Embryonic facial prominence (tissue), 1 donor: ENCODE measurements at regions not wholly inside any gene's neighbourhood (a gene's known extent, or its start where the extent isn't known, plus 50 kb on each side); places are given as distances from the start of the nearest gene placed in this dataset.

Experiments
- DNase-seq: peaks from one replicate; pipeline ENCODE4 v3.0.0-alpha.2; 2016; ENCODE audit errors: extremely low spot score

DNA sequence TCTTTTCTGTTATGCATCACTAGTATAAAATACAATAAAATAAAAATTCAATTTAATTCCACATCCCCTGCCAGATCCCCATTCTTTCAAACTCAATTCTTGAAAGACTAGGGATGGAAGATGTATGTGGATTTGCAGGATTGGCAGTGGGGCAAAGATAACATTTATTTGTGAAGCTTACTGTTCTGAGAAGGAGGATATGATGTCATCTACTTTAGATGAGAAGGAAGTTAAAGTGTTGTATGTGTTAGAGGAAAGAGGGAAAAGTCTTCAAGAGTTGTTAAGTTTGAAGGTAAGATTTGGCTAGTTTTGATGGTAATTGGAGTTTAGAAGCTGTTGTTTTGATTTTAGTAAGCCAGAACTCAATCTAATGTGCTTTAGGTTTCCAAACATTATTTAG is 845.1 kb upstream of the NR2F2 start:
- no peak for DNase-seq

DNA sequence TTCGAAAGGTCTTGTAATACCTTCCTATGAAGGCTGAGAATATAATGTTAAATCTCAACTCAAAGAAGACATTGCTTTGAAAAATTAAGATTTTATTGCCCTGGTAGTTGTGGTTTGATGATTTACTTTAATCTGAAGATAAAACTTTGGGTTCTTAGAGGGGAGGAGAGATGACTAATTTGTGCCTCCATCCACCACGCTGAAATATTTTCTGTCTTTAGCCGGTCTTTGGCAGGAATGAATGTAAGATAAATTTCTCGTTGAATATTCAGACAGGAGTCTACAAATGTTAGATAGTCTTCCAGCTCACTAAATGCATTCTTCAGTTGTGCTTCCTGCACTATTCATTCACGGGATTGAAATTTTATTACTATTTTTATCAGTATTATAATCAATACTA is 844.3 kb upstream of the NR2F2 start:
- DNase-seq: no peak

DNA sequence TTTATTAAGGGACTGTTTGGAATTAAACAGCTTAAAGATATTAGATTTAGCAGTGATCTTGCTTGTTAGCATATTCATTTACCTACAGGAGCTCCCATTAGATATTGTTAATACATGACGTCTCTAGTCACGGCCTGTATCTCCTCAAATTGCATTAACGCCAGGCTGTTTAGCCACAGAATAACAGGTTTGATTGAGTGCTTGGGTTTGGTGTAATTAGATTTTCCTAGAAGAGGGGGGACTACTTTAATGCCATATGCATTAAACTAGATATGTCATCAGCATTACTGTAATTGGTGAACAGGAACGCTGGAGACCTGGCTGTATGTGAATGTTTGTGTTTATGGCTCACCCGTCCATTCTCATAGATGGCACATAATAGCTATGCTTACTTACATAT is 841.4 kb upstream of the NR2F2 start:
- no peak for DNase-seq

DNA sequence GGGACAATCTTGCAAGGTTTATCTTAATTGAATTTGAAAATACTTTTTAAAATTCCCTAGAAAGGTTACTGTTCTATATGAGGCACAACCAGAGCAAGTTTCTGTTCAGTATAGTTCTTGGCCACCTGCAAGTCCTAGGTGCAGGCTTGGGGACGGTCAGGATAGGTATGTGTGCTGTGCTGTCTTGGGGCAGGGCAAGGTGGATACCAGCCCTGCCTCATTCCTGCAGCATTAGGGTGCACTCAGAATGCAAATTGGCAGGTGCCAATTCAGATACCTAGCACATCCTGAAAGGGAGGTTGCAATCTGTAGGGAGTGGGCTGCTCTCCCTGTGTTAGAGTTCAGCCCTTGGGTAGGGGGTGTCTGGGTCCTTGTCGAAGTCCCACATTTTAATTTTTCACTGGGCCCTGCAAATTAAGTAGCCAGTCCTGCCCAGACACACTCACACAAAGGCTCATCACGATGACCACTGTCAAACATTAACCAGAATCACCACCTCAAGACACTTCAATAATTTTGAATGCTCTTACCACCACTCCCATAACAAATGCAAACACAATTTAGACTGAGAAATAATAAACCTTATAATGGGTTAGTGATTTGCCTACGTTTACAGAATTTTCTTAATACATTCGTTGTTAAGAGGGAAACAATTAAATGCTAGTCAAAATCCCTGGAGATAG is 838.0 kb upstream of the NR2F2 start:
- DNase-seq: no peak

DNA sequence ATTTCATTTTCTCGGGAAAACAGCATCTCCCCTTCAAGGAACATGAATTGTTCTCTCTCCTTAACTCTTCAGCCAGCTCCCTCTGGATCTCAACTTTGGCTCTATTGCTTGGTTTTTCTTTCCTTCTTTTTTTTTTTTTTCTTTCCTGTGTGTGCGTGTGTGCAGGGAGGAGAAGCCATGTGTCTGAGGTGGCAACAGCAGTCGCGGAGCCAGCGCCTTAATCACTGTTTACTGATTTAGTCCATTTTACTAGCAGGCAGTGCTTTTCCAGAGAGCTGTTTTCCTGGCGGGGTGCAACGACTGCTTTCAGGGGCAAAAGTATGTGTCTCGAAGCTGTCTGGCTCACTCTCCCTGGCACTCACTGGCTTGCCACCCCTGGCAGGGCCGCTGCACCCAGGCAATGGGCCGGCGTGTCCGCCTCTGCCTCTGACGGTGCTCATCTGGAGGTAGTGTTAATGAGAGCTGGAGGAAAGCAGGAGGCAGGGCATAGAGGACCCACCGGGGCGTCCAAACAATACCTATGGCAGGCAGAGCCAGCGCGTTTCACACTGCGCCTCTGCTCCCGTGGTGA is 835.4 kb upstream of the NR2F2 start:
- no peak for DNase-seq

DNA sequence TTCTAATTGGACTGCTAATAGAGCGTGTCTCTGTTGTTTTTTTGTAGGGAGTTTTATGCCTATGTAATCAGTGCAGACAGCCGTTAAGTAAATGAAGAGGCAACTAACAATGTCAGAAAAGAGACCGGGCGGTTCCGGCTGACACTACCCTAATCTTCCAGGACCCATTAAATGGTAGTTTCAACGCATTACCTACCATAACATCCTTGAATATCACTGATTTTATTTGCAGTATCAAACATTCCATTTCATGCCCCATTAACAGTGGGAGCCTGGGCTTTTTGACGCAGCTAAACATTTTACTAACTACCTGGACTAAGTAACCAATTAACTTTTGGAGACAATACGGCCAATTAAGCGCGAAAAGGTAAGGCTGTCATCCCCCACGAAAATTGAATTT is 832.9 kb upstream of the NR2F2 start:
- DNase-seq: no peak

DNA sequence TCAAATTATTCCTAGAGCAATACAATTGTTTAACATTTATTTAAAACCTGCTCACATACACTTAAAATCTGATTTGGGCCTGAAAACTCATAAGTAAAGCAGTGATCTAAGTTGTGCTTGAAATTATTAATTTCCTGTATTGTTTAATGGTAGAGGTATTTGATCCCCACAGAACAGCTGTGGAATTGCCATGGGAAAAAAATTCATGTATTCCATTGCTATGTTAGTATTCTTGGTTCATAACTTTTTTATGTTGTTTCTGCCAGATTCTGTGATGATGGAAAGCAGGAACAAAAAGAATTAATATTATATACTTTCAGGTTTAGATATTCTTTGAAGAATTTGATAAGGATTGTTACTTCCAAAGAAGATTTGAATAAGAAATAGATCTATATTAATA is 831.5 kb upstream of the NR2F2 start:
- DNase-seq: no peak

DNA sequence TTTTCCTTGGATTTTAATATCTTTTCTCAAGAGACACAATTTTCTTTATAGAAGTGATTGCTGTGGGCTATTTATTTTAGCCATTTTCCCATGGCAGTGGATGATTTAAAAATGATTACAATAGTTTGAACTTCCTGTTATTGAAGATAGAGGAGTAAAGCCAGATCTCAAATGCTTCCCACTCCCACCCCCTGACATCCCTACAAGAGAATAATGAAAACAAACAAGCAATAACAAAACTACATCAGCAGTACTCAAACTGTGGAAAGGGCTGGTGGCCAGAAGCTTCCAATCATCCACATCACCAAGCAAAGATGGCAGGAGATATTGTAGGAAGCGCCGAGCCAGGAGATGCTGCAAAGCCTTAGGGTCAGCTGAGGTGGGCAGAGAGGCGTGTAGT is 831.1 kb upstream of the NR2F2 start:
- no peak for DNase-seq

DNA sequence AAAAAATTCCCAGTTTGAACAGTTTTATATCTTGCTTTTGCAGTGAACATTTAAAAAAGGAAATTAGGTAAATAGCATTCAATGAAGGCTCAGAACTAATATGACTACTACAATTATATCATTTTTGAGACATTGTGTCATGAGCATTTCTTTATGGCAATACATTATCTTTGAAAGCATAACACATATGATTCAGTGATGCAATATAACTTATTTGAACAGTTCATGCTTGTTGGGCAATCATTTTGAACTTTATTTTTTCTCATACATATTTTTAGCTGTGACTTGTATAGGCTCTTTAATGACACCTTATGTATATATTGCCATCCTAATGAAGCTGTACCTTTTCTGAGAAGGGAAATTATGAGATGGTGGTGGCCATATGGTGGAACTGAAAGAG is 828.6 kb upstream of the NR2F2 start:
- DNase-seq: no peak

DNA sequence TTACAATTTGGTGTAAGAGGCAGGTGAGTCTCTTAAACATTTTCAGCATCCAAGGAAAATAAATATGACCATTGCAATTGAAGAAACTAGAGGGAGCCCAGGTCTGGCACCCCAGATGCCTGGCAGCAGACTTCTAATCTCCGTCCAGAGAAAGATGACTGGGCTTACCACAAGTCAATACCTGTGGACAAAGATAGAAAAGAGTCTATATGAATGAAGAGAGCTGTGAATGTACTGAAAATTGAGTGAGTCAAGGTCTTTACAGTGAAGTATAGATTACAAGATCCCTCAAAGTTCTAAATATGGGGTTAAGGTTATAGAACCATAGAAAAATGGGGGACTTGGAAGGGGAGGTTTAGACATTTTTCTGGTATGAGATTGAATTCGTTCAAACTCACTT is 827.4 kb upstream of the NR2F2 start:
- no peak for DNase-seq

DNA sequence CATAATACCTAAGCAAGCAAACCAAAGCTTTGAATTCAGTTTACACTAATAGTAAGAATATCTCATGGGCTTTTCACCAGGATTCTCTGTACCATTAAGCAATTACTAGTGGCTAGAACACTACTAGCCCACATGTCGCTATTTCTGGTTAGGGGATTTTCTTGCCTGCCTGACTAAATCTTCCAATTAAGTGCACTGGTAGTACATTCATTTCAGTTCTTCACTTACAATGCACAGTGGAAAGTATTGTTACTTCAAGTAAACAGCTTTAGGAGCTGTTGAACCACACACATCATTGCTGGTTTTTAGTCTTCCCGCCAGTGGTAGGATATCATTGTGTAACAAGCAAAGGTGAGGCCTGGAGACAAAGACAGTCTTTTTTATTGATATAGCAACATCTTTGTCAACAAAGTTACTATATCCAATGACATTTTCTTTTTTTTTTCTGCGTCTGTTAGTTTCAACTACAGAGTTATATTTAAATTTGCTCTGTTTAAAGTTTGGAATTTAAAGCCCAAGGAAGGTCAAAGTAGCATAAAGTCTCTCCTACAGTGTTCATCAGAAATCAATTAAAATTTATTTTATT is 826.8 kb upstream of the NR2F2 start:
- no peak for DNase-seq

DNA sequence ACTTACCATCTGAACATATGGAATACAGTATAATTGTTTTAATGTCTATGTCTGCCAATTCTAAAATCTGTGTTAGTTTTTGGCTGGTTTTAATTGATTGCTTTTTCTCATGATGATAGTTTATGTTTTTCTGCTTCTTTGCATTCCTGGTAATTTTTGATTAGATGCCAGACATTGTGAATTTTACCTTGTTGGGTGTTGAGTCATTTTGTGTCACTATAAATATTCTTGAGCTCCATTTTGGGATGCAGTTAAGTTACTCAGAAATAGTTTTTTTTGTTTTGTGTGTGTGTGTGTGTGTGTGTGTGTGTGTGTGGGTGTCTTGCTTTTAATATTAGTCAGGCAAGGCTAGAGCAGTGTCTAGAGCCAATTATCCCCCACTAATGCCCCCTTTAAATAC is 818.8 kb upstream of the NR2F2 start:
- DNase-seq: no peak

DNA sequence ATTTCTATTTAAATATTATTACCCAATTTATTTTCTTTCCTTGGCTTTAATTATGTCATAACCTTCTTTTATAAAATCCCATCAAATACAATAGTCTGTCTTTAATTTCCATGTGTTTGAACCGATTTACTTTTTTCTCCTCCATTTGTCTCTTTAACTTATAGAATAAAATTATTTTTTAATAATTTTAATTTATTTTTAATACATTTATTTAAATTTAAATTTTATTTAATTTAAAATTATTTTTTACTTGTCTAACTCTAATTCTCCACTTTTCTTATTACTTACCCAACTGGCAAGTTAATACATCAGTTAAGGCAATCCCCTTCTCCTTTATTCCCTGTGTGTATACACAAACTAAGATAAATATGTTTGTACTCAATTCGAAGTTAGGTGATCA is 817.6 kb upstream of the NR2F2 start:
- no peak for DNase-seq

DNA sequence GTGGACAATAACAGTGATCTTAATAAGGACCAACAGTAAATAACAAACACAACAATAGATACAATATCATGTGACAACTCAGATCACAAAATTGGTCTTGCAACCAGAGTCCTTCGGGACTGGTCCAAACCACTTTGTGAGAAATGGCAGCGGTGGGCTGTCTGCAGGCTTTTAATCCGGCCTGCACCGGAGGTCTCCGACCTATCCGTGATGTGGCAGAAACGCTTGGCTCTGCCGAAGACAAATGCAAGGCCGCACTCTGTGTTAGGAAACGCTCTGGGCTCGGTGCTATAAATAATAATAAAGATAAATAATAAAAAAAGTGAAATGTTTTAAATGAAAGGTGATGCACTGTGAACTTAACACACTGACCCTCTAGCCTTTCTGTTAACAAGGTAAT is 810.6 kb upstream of the NR2F2 start:
- DNase-seq: no peak

DNA sequence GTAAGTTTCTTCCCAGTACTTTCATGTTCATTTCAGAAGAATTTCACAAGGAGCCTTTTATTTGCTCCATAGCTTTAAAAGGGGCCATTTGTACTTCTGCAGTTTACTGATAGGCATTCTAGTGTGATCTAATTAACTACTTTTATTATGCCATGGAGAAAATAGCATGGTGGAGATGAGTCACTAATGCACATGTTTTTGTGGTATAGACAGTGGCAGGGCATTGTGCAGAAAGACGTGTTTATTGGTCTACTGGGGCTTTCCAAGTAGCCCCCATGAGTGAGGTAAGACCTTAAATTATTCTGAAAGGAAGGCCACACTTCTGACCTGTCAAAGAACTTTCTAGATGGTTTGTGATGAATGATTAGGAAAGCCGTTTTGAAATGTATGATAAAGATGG is 810.0 kb upstream of the NR2F2 start:
- DNase-seq: no peak

DNA sequence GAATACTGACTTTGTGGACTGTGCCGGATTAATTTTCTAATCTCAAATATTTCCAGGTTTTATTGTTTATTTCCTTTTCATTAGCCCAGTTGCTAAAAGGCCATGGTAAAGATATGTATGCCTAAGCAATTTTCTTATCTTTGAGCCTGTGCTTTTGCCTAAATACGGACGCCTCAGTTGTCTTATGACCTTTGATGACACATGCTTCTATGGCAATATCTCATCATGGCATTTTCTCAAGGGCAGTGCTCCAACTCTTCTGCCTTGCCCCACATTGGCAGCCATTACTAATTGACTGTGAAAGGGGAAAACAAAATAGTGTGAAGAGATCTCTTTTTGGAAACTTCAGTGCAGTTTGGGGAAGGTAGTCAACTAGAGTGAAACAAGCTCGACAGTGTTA is 809.6 kb upstream of the NR2F2 start:
- DNase-seq: no peak

DNA sequence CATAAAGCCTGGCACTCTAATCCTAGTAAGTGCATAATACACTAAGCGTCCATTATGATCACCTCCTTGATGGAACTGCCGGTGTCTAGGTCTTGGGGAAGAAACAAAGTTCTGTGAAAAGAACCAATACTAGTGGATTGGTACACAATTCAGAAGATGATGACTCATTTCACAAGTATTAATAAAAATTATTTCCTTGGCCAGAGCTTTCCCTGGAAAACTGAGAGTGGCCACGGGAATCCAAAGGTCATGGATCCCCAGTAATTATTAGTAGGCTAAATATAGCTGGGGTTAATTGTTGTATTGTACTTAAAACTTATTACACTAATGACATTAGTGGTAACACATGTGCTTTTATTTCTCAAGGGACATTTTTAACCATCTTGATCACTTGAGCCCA is 808.0 kb upstream of the NR2F2 start:
- no peak for DNase-seq

DNA sequence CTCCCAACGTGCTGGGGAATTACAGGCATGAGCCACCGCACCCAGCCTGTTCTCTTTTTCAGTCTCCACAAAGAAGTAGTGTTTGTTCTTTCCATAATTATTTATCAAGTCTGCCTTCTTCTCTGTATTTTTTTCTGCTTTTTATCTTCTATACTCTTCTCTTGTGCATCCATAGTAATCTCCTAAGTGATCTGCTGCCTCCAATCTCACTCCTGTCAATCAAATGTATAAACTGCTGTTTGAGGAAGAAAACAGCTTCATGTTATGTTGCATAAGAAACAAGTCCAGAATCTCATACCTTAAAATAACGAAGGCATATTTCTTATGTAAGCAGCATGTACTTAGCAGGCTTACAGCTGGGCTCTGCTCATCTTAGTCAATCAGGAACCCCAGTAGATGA is 801.6 kb upstream of the NR2F2 start:
- DNase-seq: no peak

DNA sequence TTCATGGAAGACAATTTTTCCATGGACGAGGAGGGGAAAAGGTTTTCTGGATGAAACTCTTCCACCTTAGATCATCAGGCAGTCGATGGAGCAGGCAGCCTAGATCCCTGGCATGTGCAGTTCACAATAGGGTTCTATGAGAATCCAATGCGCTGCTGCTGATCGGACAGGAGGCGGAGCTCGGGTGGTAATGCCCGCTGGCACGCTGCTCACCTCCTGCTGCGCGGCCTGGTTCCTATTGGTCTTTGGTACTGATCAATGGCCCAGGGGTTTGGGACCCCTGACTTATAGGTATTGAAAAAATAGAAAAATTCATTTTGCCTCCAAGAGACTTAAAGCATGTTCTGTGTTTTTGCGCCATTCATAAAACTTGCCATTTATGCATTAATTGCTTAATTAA is 793.9 kb upstream of the NR2F2 start:
- DNase-seq: no peak

DNA sequence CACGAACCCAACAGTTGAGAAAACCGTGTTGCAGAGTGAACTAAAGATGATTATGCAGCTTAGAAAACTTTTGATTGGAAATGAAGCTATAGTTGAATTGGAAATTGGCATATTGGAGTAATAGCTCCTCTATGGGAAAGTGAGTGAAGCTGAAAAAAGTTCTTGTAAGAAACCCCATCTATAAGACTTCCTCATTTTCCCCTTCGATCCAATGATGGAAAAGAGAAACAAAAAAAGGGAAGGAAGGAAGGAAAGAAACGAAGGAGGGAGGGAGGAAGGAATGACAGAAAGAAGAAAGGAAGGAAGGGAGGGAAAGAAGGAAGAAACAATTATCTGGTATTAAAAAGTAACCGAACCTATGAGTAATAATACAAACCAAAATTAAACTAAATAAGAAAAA is 791.8 kb upstream of the NR2F2 start:
- no peak for DNase-seq

DNA sequence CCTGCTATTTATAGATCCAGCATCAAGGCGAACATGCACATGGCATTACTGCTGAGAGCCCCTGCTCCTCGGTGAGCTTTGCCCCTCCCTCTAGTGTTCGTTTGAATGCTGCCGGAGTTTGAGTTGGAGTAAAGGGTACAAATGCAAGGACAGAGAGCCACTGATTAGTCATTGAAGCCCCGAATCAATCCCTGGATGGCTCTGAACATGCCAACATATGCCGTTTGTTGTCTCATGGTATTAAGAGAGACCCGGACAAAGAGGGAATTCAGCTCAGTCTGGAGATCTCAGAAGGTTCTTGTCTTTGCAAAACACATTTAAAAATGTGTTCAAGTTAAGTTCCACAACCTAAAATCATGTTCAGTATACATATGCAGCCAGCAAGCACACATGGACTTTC is 789.2 kb upstream of the NR2F2 start:
- no peak for DNase-seq

DNA sequence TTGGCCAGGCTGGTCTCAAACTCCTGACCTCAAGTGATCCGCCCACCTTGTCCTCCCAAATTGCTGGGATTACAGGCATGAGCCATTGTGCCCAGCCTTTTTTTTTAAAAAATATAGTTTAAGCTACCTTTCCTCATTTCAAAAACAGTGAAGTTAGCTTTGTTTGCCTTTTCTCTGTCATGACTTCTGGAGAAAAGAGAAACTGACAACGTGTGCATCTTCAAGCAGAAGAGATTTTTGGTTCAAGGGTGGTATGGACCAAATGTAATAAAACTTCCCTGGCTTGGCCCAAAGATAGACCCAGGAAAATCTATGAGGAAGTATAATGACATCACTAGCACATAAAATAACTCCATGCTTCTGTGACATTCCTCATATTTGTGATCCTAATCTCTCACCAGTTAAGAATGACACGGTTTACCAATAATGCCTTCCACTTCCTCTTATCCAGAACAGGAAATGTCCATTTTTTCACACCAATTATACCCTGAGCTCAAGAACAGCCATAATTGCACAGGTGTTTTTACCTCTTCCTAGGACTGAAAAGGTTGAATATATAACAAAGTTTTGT is 781.2 kb upstream of the NR2F2 start:
- DNase-seq: no peak

DNA sequence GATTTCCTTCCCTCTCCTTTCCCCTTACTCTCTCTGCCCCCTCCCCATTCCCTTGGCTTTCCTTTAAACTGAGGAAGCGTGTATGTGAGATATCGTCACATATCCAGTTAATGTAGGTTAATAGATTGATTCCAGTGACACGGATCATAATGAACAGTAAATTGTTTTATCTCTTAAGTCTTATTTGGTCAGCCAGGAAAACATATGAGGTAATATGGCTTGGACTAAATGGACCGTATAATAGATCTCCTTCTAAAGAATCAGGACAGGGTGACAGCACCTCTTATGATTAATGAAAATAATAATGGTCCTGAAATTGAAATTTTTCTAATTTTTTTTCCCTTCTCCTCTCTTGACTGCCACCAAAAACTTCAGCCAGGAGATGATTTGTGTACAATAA is 779.8 kb upstream of the NR2F2 start:
- DNase-seq: no peak

DNA sequence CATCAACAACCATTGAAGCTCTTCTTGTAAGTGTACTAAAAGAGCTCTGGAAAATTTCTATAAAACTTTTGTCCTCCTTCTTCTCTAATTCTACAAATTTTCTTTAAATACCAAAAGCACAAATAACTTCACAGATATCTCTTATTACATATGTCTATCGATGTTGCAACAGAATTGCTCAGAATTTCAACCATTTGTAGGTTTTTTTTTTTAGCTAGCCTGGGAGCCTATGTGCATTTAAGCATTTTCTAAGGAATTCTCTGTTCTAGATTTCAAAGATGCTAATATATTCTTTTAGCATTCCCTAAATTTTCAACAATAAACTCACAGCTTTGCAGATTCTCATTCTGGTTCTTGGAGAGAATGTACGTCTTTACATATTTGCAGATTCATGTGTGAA is 774.3 kb upstream of the NR2F2 start:
- DNase-seq: no peak
